ENCODE measurements at regions not wholly inside any gene's neighbourhood (a gene's known extent, or its start where the extent isn't known, plus 50 kb on each side); places are given as distances from the start of the nearest gene placed in this dataset.

GRCh38 chr6:99181174-99181573 is 168.3 kb downstream of the FAXC start:
- TF ChIP-seq CTCF (IDR thresholded peaks at IDR 0.05) (no peak), POLR2AphosphoS5 (IDR thresholded peaks at IDR 0.05) (no peak), POLR2A (IDR thresholded peaks at IDR 0.05) (no peak)
